ENCODE measurements at regions not wholly inside any gene's neighbourhood (a gene's known extent, or its start where the extent isn't known, plus 50 kb on each side); places are given as distances from the start of the nearest gene placed in this dataset.
"Not testable (repeated sequence)": the region's sequence is repeated elsewhere in the genome, so short reads cannot be mapped to it uniquely, and the experiment has no call there.

- not testable (repeated sequence) for DNase-seq
Observed at GRCh38 chr5:100379254-100379858, 155.8 kb upstream of the FAM174A start.

DNA sequence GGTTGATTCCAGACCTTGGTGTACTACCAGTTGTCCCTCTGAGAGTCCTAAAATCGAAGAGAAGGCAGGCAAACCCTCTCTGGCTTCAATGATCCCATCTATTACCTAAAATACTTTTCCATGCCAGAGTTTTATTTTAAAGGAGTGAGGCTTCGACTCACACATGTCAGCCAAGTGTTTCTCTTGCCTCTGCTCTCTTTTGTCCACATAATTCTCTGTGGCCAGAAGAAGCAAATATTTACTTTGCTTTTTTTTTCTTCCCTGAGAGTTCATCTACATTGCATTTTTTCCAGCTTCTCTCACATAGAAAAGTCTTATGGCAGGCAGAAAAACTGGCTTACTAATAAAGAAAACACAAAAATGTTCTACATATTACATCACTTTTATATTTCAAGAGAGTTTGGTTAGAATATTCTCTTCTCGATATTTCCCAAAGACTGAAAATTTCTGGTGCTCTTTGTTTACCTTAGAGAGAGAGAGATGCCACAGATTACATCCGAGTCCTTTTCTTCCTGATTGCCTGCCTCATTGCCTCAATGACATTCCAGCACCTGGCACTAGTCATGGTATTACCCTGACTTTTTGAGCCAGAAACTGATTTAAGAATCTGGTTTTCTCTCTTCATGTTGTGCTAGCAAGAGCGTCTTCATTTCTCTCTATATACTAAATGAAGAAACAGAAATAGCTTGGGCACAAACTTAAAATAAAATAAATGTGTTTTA is 170.3 kb upstream of the FAM174A start:
- not testable (repeated sequence) for DNase-seq

GRCh38 chr5:100364343-100364742 is 170.8 kb upstream of the FAM174A start:
- not testable (repeated sequence) for DNase-seq

DNA sequence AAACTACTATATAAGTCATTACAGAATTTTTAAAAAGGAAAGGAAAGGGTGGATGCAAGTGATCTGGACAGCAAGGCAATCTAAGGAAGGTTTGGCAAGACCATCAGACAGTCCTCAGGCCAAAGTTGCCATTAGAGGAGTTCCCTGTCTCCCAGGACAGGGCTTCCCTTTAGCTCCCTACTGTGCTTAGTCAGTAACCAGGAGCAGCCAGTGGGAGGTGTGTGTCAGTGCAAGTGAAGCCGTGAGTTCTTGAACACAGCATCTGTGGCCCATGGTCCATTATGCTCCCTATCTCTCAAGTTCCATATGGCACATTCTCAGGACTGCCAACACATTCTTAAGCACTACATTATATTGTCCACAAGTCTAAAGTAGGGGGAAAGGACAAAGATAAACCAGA is 175.2 kb upstream of the FAM174A start:
- not testable (repeated sequence) for DNase-seq

DNA sequence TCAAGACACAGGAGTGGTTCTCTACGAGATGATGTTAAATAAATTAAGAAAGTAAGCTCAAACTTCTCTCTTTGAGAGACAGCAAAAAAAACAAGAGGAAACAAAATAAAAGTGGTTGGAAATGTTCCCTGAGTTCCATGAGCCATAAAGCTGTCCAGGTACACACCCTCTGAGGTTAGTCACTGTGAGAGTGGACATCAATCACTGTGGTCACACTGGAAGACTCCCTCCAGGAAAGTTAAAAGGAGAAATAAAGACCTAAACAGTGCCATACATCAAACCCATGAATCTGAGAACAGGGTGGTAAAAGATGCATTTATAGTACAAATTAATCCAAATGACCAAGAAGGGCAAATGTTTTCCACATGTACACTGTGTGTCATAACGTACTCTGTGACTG is 188.9 kb upstream of the FAM174A start:
- not testable (repeated sequence) for DNase-seq

DNA sequence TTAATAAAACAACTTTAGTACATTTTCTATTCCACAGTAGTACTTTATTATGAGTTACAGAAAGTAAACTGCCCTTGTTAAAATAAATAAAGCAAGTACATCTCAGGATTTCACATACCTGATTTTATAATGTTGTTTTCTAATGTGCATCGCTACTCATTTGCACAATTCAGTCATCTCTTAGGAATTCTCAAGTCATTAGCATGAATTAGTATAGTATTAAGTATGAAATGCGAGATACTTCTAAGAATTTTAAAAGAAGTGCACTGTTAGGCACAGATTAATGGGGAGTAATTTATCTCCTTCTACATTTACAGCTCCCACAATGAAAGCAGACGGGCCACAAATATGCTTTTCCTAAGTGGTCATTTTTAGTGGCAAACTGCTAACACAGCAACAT is 193.7 kb upstream of the FAM174A start:
- not testable (repeated sequence) for DNase-seq

DNA sequence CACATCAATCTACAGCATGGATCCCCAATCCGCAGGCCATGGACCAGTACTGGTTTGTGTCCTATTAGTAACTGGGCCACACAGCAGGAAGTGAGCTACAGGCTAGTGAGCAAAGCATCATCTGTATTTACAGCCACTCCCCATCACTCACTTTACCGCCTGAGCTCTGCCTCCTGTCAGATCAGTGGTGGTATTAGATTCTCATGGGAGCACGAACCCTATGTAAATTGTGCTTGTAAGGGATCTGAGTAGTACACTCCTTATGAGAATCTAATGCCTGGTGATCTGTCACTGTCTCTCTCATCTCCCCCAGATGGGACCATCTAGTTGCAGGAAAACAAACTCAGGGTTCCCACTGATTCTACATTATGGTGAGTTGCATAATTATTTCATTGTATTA is 212.7 kb upstream of the FAM174A start:
- no peak for DNase-seq

DNA sequence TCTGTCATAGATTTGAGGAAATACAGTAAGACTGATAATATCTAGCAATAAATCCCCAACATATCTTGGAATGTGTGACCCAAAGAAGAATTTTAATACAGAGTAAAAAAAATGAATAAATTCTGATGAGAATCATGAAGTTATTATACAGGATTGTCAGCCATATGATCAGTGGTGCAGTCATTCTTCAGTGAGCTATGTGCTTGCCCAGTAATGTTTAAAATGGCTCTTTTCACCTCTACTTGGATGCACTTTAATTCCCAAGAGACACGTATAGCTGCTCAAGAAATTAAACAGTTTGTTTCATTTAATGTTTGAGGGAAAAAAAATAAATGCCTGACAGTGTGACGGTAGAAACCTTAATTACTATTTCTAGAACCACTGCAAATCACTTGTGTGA is 215.3 kb upstream of the FAM174A start:
- DNase-seq, result no peak

- no peak for DNase-seq
Observed at GRCh38 chr5:100313657-100314056, 221.5 kb upstream of the FAM174A start.

GRCh38 chr5:100311806-100312205 is 223.4 kb upstream of the FAM174A start:
- no peak for DNase-seq

DNA sequence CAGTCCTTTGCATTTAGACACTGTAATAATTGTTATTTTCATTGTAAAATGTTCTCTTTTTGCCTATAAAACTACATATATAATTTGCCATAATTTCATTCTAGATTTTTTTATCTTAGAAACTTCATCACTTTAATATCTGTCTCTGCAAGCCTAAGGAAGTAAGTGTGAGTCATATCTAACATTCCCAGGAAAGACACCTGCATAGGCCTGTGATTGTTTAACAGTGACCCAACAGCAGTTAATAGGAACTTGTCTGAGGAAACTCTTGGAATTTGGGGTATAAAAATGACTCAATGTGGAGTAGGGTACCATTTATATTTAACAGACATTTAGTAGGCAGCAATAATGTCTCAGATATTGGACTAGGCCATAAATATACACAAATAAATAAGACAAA is 229.2 kb upstream of the FAM174A start:
- no peak for DNase-seq

GRCh38 chr5:100303216-100303615 is 232.0 kb upstream of the FAM174A start:
- DNase-seq, result no peak

- DNase-seq, result no peak
Observed at GRCh38 chr5:100299261-100299660, 235.9 kb upstream of the FAM174A start.

DNA sequence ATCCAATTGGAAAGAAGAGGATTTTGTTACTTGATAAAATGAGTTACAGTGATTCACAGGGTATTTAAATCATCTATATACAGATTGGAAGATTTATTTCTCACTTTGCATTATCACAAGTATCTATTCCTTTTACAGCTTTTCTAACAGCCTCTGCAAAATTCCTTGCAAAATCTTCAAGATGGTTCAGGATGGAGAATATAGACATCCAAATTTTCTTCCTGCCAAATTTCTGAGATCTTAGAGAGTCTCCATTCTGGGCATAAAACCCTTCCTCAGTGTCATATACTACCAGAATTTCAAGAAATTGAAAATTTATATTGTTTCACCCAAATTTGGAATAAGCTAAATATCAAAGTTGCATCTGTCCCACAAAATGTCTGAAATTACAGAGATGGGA is 259.1 kb upstream of the FAM174A start:
- DNase-seq, result no peak

DNA sequence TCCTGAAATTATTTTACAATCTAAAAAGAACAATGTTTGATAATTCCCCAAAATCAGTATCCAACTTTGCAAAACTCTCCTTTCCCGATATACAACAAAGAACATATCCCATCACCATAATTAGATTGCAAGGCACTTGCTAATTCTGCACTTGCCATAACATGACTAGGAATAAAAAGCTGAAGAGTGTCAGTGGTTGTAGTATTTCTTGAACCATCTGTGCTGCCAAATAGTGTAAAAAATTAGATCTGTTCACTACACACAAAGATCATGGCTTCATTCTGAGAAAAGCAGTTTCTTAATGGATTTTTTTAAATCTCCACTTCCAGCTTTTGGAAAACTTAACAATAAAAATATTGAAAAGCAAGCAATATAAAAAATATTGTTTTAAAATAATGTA is 259.5 kb upstream of the FAM174A start:
- no peak for DNase-seq

- no peak for DNase-seq
Observed at GRCh38 chr5:100273846-100274580, 261.2 kb upstream of the FAM174A start.

- no peak for DNase-seq
Observed at GRCh38 chr5:100270023-100270771, 265.0 kb upstream of the FAM174A start.

GRCh38 chr5:100260968-100261367 is 274.2 kb upstream of the FAM174A start:
- no peak for DNase-seq

- no peak for DNase-seq
Observed at GRCh38 chr5:100252944-100253343, 282.2 kb upstream of the FAM174A start.

GRCh38 chr5:100252037-100252436 is 283.1 kb upstream of the FAM174A start:
- no peak for DNase-seq

DNA sequence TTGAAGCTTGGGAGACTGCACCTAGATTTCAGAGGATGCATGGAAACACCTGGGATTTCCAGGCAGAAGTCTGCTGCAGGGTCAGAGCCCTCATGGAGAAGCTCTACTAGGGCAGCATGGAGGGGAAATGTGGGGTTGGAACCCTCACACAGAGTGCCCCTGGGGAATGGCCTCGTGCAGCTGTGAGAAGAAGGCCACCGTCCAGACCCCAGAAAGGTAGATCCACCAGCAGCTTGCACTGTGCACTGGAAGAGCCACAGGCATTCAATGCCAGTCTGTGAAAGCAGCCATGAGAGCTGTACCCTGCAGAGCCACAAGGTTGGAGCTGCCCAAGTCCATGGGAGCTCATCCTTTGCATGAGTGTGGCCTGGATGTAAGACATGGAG is 285.3 kb upstream of the FAM174A start:
- no peak for DNase-seq

GRCh38 chr5:100249211-100249883 is 285.8 kb upstream of the FAM174A start:
- no peak for DNase-seq

DNA sequence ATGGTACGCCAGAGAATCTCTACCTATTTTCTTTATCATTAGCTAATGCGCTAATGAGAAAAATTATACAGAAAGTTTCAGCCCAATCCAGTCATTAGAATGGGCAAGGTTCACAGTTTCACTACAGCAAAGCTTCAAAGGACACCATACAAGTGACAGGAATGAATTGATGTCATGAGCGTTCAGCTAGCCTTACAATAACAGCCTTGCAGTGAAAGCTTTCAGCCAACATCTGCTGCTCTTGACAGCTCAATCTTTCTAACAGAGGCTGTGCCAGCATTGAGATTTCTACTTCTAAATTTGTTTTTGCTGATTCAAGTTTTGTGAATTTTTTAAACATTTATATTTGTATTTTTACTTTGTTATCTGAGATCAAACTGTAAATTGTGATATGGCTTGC is 302.4 kb upstream of the FAM174A start:
- DNase-seq, result no peak

All from activated CD8-positive, alpha-beta memory T cell treated with anti-CD3 and anti-CD28 coated beads, Interleukin-2, amount 50 U/mL, for 4 hours (primary cell).